ENCODE measurements at regions not wholly inside any gene's neighbourhood (a gene's known extent, or its start where the extent isn't known, plus 50 kb on each side); places are given as distances from the start of the nearest gene placed in this dataset.

DNA sequence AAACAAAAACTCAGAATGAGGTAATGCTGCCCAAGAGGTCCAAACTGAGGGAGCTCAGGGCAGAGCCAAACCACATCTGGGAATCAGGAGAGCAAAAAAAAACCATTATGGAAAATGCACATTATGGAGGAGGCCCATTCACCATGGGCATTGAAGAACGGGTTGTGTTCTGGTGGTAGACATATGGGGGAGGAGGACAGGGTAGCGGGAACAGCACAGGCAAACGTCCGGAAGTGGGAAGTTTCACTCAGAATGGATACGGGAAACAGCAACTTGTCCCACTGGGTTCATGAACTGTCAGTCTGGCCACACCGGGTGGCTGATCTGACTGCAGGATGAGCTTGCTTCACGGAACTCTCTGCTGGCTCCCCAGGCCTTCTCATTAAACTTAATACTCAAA is 139.7 kb downstream of the RRAGC start:
- DNase-seq (ENCODE audit: low read depth in 2 of 3, low spot score in 1 of 3), result no peak

DNA sequence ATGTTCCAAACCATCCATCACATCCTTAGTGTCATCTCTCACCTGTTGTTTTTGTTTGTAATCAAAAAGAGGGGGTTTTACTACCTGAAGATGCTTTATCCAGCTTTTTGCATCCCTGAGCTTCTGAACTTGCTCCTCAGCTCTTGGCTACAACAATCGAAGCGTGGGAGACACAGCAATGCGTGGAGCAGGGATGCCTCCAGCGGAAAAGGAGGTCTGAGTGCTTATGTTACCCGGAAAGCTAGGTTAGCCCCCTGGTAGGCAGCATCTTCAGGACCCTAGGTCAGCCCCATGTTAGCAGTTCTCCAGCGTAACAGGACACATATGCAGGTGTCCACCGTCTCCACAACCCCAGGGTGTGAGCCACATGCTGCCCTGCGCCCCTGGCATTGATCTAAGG is 141.5 kb downstream of the RRAGC start:
- DNase-seq (ENCODE audit: low read depth in 2 of 3, low spot score in 1 of 3), result no peak

DNA sequence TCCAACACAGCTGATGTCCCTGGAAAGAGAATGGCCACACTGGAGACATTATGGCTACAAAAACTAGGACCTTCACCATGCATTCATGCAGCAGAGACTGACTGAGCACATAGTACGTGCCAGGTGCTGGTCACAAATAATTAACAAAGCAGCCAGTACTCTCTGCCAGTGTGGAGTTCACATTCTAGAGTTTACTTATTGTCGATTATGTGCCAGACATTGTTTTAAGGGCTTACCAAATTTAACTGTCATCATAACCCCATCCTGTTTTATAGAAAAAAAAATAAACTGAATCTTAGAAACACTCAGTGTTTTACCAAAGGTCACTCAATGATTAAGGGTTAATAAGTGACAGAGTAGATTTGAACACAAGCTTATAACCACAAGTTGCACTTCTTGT is 143.3 kb downstream of the RRAGC start:
- DNase-seq (ENCODE audit: low read depth in 2 of 3, low spot score in 1 of 3), result no peak

DNA sequence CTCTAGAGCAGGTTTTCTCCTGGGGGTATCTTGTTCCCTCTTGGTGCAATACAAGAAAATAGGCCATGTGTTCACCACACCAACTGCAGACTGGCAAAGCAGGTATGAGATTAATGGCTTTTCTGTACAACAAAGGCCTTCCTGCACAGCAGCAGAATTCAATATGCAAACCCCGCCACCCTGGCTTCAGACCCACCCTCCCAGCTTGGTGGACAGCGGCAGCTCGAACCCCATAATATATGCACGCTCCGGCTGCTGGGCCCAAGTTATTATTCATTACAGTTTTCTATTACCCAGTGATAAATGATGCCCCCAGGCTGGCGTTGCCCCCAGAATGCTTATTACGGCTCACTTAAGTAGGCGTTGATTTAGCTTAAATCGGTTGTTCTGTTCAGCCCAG is 144.2 kb downstream of the RRAGC start:
- DNase-seq (ENCODE audit: low read depth in 2 of 3, low spot score in 1 of 3), result no peak

DNA sequence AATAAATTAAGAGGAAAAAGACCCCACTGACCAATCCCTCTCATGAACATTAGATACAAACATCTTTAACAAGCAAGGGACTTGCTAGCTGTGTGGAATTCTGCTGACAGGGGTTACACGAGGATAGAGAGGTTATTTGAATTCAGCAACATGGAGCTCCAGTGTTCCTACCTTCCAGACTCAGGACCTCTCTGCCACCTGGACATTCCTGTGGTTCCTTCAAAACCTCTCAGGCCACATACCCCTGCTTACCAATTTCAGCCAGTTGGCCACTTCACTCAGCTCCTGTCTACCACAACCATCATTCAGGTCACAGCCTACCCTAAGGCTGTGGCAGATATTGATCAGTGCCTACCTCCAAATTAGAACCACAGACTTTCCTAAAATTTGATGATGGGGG is 147.5 kb downstream of the RRAGC start:
- no peak for DNase-seq (ENCODE audit: low read depth in 2 of 3, low spot score in 1 of 3)

DNA sequence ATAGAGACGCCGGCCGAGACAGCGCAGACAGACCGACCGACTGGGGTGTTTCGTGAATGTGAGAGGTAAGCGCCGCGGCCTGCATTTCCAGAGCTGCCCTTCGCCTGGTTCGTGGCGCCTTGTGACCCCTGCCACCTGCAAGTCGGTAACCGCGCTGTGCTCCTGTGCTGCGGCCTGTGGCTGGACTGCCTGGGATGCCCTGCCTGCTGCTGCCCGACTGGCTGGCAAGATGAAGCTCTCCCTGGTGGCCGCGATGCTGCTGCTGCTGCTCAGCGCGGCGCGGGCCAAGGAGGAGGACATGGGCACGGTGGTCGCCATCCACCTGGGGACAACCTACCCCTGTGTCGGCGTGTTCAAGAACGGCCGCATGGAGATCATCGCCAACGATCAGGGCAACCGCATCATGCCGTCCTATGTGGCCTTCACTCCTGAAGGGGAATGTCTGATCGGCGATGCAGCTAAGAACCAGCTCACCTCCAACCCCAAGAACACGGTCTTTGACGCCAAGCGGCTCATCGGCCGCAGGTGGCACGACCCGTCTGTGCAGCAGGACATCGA is 150.8 kb downstream of the RRAGC start:
- DNase-seq (ENCODE audit: low read depth in 2 of 3, low spot score in 1 of 3), result no peak

DNA sequence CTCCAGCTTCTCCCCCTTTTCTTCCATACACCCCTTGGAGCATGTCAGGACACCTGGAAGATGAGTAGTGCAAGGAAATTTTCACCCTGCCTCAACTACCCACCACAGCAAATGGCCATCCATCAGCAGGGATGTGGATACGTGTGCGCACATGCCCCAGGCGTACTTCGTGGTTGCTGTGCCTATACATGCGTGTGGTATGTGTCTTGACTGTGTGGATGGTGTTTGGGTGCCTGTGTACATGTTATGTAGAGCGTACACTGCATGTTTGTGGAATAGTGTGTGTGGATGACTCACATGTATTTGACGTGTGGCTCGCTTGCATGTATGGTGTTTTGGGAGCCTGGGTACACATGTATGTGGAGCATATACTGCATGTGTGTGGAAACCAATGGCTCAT is 158.5 kb downstream of the RRAGC start:
- no peak for DNase-seq (ENCODE audit: low read depth in 2 of 3, low spot score in 1 of 3)

DNA sequence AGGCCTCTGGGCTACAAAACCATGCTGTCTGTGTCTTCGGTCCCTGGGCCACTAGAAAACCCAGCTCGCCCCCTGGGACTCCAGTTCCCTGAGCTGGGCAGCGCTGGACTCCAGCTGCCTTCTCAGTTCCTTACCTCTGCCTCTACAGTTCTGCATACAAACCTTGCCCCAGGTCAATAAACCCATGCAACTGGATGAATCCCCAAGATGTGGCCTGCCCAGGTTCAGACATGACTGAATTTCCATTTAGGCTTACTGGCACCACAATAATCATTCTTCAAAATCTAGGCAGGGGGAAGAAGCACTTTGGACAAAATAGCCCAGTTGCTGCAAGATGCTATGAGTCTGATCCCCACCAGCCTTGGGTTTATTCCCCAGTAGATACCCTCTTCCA is 159.5 kb downstream of the RRAGC start:
- DNase-seq (ENCODE audit: low read depth in 2 of 3, low spot score in 1 of 3), result no peak

DNA sequence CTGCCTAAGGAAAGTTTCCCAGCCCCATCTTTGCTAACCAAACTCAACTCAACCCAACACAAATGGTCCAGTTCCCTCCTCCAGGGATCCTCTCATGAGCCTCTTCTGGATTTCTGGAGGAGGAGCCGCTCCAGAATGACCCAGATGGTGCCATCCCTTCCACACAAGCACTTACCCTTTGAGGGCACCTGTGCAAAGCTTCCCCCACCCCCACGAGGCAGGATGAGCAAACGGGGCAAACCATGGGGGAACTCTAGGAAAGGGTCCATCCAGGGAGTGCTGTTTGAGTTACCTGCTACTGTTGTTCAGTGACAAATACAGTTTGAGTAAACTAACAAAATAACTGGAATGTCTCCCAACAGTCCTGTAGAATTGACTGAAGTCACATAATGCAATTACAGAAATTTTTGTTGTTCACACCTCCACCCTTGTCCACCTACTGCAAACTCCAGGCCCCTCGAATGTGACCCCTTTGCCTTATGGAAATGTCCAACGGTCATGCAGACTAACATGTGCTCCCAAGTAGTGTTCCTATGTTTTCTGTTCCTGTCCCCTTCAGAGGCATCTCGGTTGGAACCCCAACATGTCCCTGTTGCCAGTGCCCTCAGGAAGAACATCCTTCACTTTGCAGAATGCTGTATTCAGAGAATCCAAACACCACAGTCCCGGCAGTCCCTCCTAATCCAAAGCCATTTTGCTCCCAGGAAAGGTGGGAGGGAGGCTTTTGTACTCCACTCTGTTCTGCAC is 160.1 kb downstream of the RRAGC start:
- no peak for DNase-seq (ENCODE audit: low read depth in 2 of 3, low spot score in 1 of 3)

DNA sequence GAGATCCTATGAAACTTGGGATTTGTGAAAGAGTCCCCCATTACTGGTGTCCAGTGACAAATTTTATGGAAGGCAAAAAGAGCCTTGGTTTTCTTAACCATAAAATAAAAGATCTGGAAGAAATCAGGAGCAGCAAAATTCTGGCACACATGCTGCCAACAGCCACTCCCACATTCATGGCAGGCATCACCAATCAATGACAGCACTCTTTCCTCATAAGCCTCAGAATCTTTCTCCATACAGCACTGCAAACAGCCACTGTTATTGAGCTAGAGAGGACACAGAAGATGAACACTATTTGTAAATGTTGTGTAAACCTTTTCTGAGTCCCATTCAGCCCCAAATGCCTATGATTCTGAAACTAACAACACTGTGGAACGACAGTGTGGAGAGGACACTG is 162.2 kb downstream of the RRAGC start:
- no peak for DNase-seq (ENCODE audit: low read depth in 2 of 3, low spot score in 1 of 3)

DNA sequence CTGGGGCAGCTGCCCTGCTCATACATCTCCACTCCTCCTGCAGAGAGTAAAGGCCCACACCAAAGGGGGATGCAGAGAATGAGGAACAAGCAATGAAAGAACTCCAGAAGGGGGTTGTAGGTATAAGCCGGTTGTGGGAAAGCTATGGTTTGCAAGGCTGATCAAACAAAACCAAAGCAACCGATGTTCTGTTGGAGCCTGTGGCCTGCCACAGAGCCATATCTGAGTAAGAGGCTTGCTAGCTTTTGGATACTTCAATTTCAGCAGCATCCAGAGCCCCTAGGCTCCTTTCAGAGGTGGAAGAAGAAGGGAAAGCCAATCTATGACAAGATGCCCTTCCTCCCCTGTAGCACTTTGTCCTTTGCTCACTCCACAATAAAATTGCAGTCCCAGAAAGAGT is 163.2 kb downstream of the RRAGC start:
- DNase-seq (ENCODE audit: low read depth in 2 of 3, low spot score in 1 of 3), result no peak

DNA sequence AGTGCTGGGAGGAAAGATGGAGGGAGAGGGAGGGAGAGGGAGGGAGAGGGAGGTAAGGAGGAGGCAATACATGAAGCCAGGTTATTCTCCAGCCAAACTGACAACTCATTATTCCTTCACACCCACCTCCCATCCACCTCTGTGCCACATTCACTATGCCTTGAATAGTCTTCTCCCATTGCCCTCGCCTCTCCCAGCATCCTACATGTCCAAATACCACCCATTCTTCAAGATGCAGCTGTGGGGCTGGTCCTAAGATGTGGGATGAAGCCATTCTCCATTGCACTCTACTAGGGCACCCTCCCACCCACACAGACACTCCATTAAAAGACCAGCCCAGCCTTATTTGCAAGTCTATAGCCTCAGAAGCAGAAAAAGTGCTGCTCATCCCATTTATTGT is 165.8 kb downstream of the RRAGC start:
- no peak for DNase-seq (ENCODE audit: low read depth in 2 of 3, low spot score in 1 of 3)

DNA sequence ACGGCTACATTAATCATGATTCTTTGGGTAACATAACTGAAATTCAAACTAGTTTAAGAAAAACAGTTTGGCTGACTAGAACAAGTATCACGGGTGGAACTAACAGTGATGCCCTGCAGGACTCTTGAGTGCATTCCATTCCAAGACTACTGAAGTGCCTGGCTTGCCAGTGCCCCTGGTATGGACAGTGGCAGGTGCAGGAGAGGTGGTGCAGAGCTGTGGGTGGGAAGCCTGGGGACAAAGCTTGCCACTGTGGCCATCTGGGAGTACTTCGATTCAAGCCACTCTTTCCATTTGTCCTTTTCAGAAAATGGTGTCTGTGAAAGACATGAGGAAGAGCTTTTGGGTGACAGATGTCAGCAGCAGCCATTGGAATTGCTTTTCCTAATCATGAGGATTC is 166.5 kb downstream of the RRAGC start:
- DNase-seq (ENCODE audit: low read depth in 2 of 3, low spot score in 1 of 3), result no peak

DNA sequence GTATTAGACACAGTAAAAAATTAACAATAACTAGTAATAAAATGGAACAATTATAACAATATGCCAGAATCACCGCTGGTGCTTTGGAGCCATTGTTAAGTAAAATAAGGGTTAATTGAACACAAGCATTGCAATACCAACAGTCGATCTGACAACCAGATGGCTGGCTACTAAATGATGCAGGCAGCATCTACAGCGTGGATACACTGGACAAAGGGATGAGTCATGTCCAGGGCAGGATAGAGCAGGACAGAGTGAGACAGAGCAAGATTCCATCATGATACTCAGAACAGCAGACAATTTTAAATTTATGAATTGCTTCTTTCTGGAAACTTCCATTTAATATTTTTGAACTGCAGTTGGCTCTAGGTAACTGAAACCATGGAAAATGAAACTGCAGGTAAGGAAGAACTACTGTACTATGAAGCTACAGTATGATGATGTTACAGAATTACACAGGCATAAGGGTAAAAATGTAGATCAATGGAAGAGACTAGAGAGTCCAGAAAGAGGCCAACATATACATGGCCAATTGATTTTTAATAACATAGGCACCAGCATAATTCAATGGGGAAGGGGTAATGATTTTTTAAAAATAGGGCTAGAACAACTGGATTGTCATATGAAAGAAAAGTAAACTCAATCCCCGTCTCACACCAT is 168.7 kb downstream of the RRAGC start:
- DNase-seq (ENCODE audit: low read depth in 2 of 3, low spot score in 1 of 3), result no peak

DNA sequence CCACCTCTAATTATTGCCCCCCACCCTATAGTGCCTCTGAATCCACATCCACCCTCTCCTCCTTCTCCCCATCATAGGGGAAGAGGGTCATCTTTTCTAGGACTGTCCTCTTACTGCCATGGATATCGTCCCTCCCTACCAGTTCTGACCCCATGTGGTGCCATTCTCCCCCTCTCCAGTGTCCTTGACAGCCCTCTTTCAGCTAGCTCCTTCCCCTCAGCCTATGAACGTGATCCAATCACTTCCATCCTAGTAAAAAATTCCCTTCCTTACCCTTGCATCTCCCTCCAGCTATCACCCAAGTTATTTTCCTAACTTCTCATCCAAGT is 172.7 kb downstream of the RRAGC start:
- DNase-seq (ENCODE audit: low read depth in 2 of 3, low spot score in 1 of 3), result no peak

DNA sequence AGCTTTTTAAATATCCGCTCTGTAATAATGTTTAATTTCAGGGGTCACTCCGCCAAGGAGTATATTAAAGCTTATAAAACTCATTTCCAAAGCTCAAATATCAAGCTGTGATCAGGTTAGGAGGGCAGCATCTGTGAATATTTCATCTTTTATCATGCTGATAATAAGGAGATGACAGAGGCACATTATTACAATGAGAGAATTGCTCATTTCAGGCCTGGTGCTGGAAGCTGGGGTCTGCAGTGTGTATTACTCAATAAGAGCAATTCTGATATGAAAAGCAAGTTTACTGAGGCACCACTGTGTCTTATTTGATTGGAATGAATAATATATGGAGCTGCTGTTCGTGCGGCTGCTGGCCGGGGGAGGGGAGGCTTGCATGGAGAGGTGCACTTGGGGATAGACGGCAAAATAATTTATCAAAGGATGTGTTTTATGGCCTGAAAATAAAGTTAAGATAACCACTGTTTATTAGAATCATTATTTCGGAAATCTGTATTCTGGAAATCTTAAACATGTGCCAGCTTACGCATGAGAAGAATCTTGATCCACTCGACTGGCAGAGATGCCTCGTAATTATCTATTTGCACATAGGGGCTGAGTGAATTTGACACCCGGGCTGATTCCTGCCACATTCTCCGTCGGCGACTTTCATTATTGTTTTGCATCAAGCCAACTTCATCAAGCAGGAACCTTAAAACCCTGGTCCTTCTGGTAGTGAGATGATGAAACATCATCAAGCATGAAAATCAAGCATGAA is 173.2 kb downstream of the RRAGC start:
- DNase-seq (ENCODE audit: low read depth in 2 of 3, low spot score in 1 of 3), result no peak

DNA sequence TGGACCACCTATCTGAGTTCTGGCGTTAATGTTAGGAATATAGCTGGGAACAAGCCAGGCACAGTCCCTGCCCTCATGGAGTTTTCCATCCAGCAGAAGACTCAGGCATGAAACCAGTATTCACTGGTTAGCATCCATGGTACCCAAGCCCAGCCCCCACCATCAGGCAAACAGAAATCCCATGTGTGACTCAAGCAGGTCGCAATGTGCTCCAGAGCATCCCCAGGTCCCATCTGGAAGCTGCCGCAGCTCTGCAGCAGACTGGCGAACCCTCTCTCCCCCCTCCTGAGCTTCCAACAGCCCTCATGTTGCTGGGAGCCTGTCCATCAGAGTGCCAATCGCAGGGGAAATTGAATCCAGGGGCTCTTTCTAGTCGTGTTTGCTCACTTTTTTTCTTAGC is 174.2 kb downstream of the RRAGC start:
- DNase-seq (ENCODE audit: low read depth in 2 of 3, low spot score in 1 of 3), result no peak

DNA sequence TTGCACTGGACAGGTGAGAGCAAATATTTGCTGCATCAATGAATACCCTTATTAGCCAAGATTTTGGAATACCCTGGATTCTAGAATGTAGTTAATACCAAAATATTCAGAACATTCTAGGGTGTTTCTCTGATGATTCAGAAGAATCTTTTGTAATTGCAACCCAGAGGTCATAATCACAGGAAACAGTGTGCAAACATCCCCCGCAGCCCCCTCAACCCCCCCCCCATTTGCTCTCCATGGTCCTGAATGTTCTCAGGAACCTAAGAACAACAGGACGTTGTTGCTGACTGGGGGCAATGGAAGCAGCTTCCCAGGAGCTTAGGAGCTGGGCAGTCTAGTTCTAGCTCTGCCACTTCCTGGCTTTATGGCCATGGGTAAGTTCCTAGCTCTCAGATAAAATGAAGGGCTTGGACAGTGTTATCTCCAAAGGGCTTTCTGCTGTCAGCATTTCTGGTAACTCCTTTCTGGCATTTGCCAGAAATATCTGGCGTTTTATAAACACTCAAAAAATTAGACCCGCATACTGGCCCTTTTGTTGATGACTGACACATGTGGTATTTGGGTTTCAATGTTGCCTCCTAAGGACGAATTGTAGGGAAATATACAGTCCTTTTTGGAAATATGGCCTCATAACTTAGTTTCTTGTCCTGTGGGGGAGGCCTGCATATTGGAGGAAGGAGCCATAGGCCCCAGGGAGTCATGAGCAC is 178.6 kb downstream of the RRAGC start:
- DNase-seq (ENCODE audit: low read depth in 2 of 3, low spot score in 1 of 3), result no peak

DNA sequence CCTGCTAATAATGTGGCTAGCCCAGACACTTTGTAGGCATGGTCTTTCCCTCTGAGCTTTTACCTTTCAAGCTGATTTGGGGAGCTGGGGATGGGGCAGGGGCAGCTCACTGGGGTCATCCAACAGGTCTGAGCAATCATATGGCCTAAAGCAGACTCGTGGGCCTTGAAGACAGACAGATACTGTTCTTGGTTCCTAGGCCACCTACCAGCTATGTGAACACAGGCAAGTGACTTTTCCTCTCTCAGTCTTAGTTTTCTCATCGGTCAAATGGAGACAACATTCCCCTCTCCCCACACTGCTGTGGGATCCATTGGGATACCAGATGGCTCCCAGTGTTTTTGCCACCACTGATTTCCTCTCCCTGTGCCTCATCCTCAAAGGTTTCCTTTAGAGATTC is 181.8 kb downstream of the RRAGC start:
- no peak for DNase-seq (ENCODE audit: low read depth in 2 of 3, low spot score in 1 of 3)

DNA sequence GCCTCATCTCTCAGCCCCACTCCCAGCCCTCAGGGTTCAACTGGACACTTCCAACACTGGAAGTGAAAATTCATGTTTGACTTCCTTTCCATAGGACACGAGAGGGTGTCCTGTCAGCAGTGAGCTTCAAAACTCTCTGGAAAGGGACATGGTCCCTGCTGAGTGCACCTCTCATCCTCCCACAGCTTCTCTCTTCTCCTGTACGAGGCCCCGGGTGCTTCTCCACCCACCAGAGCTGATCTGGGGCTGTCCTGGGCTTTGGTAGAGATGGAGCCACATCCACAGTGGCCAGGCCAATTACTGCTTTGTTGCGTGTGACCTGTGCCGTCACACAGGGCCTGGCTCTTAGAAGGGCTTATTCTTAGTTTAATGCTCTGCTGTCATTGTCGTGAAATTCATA is 182.3 kb downstream of the RRAGC start:
- DNase-seq (ENCODE audit: low read depth in 2 of 3, low spot score in 1 of 3), result no peak

DNA sequence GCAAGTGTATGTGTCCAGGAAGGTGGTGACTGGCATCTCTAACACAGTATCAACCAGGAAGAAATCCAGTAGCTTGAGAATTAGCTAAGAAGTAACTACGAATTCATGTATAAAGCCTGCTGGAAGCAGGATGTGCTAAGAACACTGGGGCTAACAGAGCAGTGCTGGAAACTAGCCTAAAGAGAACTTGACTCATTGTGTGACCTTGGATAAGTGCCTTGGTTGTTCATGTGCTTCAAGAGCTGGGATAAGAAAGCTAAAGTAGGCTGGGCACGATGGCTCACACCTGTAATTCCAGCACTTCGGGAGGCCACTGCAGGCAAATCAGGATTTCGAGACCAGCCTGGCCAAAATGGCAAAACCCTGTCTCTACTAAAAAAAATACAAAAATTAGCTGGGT is 186.9 kb downstream of the RRAGC start:
- DNase-seq (ENCODE audit: low read depth in 2 of 3, low spot score in 1 of 3), result no peak

DNA sequence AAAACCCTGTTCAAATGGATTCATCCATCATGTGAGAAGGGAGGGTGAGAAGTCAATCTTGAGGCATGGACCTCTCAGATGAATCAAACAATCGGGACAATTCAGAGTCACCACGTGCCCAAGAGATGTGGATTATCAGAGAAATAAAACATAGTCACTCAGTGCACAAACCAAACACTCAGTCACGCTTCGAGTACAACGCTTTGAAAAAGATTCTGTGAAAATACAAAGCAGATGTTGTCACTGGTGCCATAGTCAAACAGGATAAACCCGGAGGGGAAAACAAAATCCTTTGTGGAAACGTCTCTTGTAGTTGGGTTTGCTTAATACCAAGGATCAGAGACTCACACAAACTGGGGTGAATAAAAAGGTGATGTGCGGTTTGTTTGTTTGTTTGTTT is 188.4 kb downstream of the RRAGC start:
- no peak for DNase-seq (ENCODE audit: low read depth in 2 of 3, low spot score in 1 of 3)

Data from stimulated activated CD4-positive, alpha-beta T cell treated with anti-CD3 and anti-CD28 coated beads, Interleukin-12 subunit alpha, Interleukin-12 subunit beta, amount 100 ng/mL, for 48 hours (primary cell).